Ovary (tissue), 3 donors: ENCODE measurements at regions not wholly inside any gene's neighbourhood (a gene's known extent, or its start where the extent isn't known, plus 50 kb on each side); places are given as distances from the start of the nearest gene placed in this dataset.

Experiments
- POLR2A ChIP-seq: fragments of 450-650 bp; IDR thresholded peaks from one replicate; pipeline ENCODE4 v1.6.1; 2017; ENCODE audit warnings: antibody characterized with exemption, mild to moderate bottlenecking, moderate library complexity
- TF ChIP-seq, protein P1 (sequence below), 3 donors: fragments of 450-650 bp in 2 of 3; fragments of 200-600 bp in 1 of 3; IDR thresholded peaks; one replicate each; pipeline versions ENCODE4 v1.5.1 to v1.8.0; 2016 to 2022; ENCODE audit warnings: antibody characterized with exemption in 3 of 3, mild to moderate bottlenecking in 1 of 3
- donor health status: DM: no; HTN: no; CAD: no.

DNA sequence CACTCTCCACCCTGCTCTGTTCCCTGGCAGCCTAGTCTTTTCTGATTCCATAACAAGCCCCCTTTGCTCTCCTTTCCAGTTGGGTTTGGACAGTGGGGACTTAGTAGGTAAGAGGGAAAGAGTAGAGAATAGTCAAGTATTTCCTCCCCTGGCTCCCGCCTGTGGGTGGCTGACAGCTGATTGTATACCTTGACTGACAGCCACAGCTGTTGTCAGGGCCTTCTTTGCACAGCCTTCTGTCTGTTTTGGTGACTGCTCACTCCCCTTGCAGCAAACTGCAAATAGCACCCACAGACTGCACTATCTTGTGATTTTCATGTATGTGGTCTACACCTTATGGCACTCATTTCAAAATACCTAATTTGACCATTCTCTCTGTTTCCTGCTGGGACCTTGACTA lies 486.3 kb downstream of the ACTR3B start:
- TF ChIP-seq, protein P1, sequence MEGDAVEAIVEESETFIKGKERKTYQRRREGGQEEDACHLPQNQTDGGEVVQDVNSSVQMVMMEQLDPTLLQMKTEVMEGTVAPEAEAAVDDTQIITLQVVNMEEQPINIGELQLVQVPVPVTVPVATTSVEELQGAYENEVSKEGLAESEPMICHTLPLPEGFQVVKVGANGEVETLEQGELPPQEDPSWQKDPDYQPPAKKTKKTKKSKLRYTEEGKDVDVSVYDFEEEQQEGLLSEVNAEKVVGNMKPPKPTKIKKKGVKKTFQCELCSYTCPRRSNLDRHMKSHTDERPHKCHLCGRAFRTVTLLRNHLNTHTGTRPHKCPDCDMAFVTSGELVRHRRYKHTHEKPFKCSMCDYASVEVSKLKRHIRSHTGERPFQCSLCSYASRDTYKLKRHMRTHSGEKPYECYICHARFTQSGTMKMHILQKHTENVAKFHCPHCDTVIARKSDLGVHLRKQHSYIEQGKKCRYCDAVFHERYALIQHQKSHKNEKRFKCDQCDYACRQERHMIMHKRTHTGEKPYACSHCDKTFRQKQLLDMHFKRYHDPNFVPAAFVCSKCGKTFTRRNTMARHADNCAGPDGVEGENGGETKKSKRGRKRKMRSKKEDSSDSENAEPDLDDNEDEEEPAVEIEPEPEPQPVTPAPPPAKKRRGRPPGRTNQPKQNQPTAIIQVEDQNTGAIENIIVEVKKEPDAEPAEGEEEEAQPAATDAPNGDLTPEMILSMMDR (IDR thresholded peaks at IDR 0.05): no peak
- no peak for TF ChIP-seq POLR2A
